Activated naive CD8-positive, alpha-beta T cell treated with anti-CD3 and anti-CD28 coated beads for 36 hours (primary cell): ENCODE measurements at regions not wholly inside any gene's neighbourhood (a gene's known extent, or its start where the extent isn't known, plus 50 kb on each side); places are given as distances from the start of the nearest gene placed in this dataset.
"Not testable (repeated sequence)": the region's sequence is repeated elsewhere in the genome, so short reads cannot be mapped to it uniquely, and the experiment has no call there.

ENCODE experiments used
- DNase-seq: peaks from one replicate; pipeline ENCODE4 v3.0.0; 2021
- H3K27ac Mint-ChIP-seq: one replicate; pipeline ENCODE4 v1.8.0; 2022; ENCODE audit warnings: mild to moderate bottlenecking, moderate library complexity, mixed read lengths
- H3K27me3 Mint-ChIP-seq: one replicate; pipeline ENCODE4 v1.8.0; 2022; ENCODE audit warnings: mild to moderate bottlenecking, mixed read lengths
- H3K36me3 Mint-ChIP-seq: one replicate; pipeline ENCODE4 v1.8.0; 2021; ENCODE audit warnings: mild to moderate bottlenecking, mixed read lengths
- H3K4me1 Mint-ChIP-seq: one replicate; pipeline ENCODE4 v1.8.0; 2021; ENCODE audit warnings: mixed read lengths
- H3K4me3 Mint-ChIP-seq: one replicate; pipeline ENCODE4 v1.8.0; 2022; ENCODE audit warnings: mild to moderate bottlenecking, moderate library complexity, mixed read lengths
- H3K9me3 Mint-ChIP-seq: one replicate; pipeline ENCODE4 v1.8.0; 2022; ENCODE audit warnings: mixed read lengths

GRCh38 chr7:69190025-69190424 is 408.2 kb upstream of the AUTS2 start:
- no peak overlapping the region for H3K4me3 Mint-ChIP-seq
- H3K27ac Mint-ChIP-seq: no peak overlapping the region
- DNase-seq: no peak
- H3K9me3 Mint-ChIP-seq: peaks cover 9% of the 10 kb centered on the region
- no peaks in the 10 kb centered on the region for H3K4me1 Mint-ChIP-seq
- H3K36me3 Mint-ChIP-seq: no peaks in the 10 kb centered on the region
- no peaks in the 10 kb centered on the region for H3K27me3 Mint-ChIP-seq

- no peak overlapping the region for H3K4me3 Mint-ChIP-seq
- no peaks in the 10 kb centered on the region for H3K36me3 Mint-ChIP-seq
- H3K27ac Mint-ChIP-seq: no peak overlapping the region
- H3K27me3 Mint-ChIP-seq: no peaks in the 10 kb centered on the region
- H3K4me1 Mint-ChIP-seq: no peaks in the 10 kb centered on the region
- peaks cover 9% of the 10 kb centered on the region for H3K9me3 Mint-ChIP-seq
- no peak for DNase-seq
These were observed 407.5 kb upstream of the AUTS2 start for GRCh38 chr7:69190763-69191162.

DNA sequence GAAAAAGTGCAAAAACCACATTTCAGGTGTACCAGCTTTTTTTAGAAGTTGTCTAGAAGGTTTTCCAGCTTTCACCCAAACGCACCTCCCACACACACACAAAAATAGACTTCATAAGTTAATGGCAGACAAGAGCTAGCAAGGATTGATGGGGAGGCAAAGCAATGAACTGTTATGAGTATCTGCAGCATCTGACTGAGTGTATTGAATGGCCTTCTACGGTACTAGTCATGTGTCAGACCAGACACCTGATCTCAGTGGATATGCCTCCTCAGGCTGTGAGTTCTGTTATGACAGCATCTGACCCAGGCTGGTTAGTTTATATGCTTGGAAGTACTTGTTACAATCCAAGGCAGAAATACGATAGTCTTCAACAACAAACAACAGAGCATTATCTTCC is 406.1 kb upstream of the AUTS2 start:
- no peak for DNase-seq
- Mint-ChIP-seq H3K4me1 (no peaks in the 10 kb centered on the region), H3K4me3 (no peak overlapping the region), H3K36me3 (no peaks in the 10 kb centered on the region), H3K9me3 (peaks cover 11% of the 10 kb centered on the region), H3K27ac (no peak overlapping the region), H3K27me3 (no peaks in the 10 kb centered on the region)

GRCh38 chr7:69193061-69193460 is 405.2 kb upstream of the AUTS2 start:
- no peak for DNase-seq
- H3K36me3 Mint-ChIP-seq: no peaks in the 10 kb centered on the region
- H3K27ac Mint-ChIP-seq: no peak overlapping the region
- no peaks in the 10 kb centered on the region for H3K4me1 Mint-ChIP-seq
- H3K4me3 Mint-ChIP-seq: no peak overlapping the region
- H3K9me3 Mint-ChIP-seq: peaks cover 14% of the 10 kb centered on the region
- no peaks in the 10 kb centered on the region for H3K27me3 Mint-ChIP-seq

DNA sequence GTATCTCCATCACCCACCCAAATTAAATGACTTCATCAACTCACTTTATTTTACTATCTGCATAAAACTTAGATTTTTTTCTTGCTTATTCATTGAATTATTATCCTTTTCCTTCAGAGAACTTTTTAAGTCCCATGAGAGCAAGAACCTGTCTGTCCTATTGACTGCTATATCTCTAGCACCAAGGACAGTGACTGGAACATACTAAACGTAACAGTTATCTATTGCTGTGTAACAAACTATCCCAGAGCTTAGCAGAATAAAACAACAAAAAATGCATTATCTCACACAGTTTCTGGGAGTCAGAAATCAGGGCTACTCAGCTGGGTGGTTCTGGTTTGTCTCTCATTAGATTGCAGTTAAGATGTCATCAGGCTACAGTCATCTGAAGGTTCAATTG is 401.7 kb upstream of the AUTS2 start:
- no peak for DNase-seq
- H3K27ac Mint-ChIP-seq: no peak overlapping the region
- peaks cover 11% of the 10 kb centered on the region for H3K4me1 Mint-ChIP-seq
- peaks cover 13% of the 10 kb centered on the region for H3K36me3 Mint-ChIP-seq
- H3K9me3 Mint-ChIP-seq: peaks cover 30% of the 10 kb centered on the region
- H3K27me3 Mint-ChIP-seq: no peaks in the 10 kb centered on the region
- no peak overlapping the region for H3K4me3 Mint-ChIP-seq

- H3K4me3 Mint-ChIP-seq: no peak overlapping the region
- H3K27ac Mint-ChIP-seq: no peak overlapping the region
- peaks cover 30% of the 10 kb centered on the region for H3K9me3 Mint-ChIP-seq
- H3K27me3 Mint-ChIP-seq: no peaks in the 10 kb centered on the region
- peaks cover 11% of the 10 kb centered on the region for H3K4me1 Mint-ChIP-seq
- DNase-seq: no peak
- H3K36me3 Mint-ChIP-seq: peaks cover 13% of the 10 kb centered on the region
These were observed 400.0 kb upstream of the AUTS2 start for GRCh38 chr7:69198250-69198649.

- H3K4me3 Mint-ChIP-seq: no peak overlapping the region
- peaks cover 30% of the 10 kb centered on the region for H3K9me3 Mint-ChIP-seq
- H3K27me3 Mint-ChIP-seq: no peaks in the 10 kb centered on the region
- DNase-seq: no peak
- peak overlapping the region; percentile 74 for H3K27ac Mint-ChIP-seq
- peaks cover 11% of the 10 kb centered on the region for H3K4me1 Mint-ChIP-seq
- peaks cover 13% of the 10 kb centered on the region for H3K36me3 Mint-ChIP-seq
These were observed 399.2 kb upstream of the AUTS2 start for GRCh38 chr7:69199041-69199440.

- Mint-ChIP-seq H3K9me3 (peaks cover 26% of the 10 kb centered on the region), H3K4me1 (peaks cover 11% of the 10 kb centered on the region), H3K36me3 (peaks cover 13% of the 10 kb centered on the region), H3K27me3 (no peaks in the 10 kb centered on the region), H3K27ac (peak overlapping the region; percentile 74), H3K4me3 (no peak overlapping the region)
- DNase-seq: no peak
These were observed 398.6 kb upstream of the AUTS2 start for GRCh38 chr7:69199661-69200060.

- H3K4me1 Mint-ChIP-seq: peaks cover 9% of the 10 kb centered on the region
These were observed 394.4 kb upstream of the AUTS2 start for GRCh38 chr7:69203871-69204270.

DNA sequence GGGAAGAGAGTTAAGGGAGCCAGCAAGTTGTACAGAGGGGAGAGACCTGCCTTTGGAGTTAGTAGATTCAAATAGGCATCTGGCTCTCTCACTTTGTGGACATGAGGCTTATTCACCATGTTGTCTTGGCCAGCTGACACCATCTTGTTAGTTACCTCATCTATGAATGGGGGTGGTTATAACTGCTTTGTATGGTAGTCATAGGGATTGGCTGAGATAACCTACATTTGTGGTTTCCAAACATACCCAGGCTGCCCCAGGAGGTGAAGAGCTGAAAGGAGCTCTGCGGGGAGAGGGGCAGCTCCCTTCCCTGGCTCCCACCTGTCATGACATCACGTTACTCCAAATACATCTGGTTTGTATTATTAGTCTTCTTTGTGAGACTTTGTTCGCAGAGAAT is 393.3 kb upstream of the AUTS2 start:
- no peaks in the 10 kb centered on the region for H3K36me3 Mint-ChIP-seq
- peaks cover 1% of the 10 kb centered on the region for H3K9me3 Mint-ChIP-seq
- no peaks in the 10 kb centered on the region for H3K27me3 Mint-ChIP-seq
- no peak overlapping the region for H3K27ac Mint-ChIP-seq
- DNase-seq: no peak
- H3K4me3 Mint-ChIP-seq: no peak overlapping the region
- H3K4me1 Mint-ChIP-seq: no peaks in the 10 kb centered on the region

More at GRCh38 chr7:69203871-69204270, 394.4 kb upstream of the AUTS2 start:
- no peak for DNase-seq
- H3K36me3 Mint-ChIP-seq: peaks cover 11% of the 10 kb centered on the region
- peaks cover 12% of the 10 kb centered on the region for H3K9me3 Mint-ChIP-seq
- H3K4me3 Mint-ChIP-seq: no peak overlapping the region
- H3K27me3 Mint-ChIP-seq: no peaks in the 10 kb centered on the region
- no peak overlapping the region for H3K27ac Mint-ChIP-seq

- Mint-ChIP-seq H3K27ac (no peak overlapping the region), H3K9me3 (no peaks in the 10 kb centered on the region), H3K27me3 (no peaks in the 10 kb centered on the region), H3K36me3 (no peaks in the 10 kb centered on the region), H3K4me3 (no peak overlapping the region), H3K4me1 (no peaks in the 10 kb centered on the region)
- DNase-seq: no peak
These were observed 392.7 kb upstream of the AUTS2 start for GRCh38 chr7:69205581-69205980.

- Mint-ChIP-seq H3K9me3 (no peaks in the 10 kb centered on the region), H3K36me3 (no peaks in the 10 kb centered on the region), H3K4me3 (no peak overlapping the region), H3K27ac (no peak overlapping the region), H3K27me3 (no peaks in the 10 kb centered on the region), H3K4me1 (no peaks in the 10 kb centered on the region)
- no peak for DNase-seq
These were observed 390.0 kb upstream of the AUTS2 start for GRCh38 chr7:69208276-69208675.

DNA sequence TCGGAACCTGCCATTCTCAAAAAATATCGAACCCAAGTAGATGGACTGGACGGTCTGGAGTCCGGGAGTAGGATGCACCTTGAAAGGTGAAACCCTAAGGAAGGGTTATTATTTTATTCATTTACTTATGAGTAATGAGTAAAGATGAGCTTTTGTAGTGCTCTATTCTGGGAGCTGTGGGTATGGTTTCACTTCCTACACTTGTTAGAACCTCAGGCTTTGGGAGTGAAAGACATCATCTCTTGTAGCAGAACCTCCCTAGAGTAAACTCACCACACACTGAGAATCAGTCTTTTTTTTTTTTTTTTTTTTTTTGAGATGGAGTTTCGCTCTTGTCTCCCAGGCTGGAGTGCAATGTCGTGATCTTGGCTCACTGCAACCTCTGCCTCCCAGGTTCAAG is 389.4 kb upstream of the AUTS2 start:
- no peak overlapping the region for H3K27ac Mint-ChIP-seq
- no peaks in the 10 kb centered on the region for H3K27me3 Mint-ChIP-seq
- H3K9me3 Mint-ChIP-seq: no peaks in the 10 kb centered on the region
- H3K4me3 Mint-ChIP-seq: no peak overlapping the region
- DNase-seq: no peak
- H3K36me3 Mint-ChIP-seq: no peaks in the 10 kb centered on the region
- no peaks in the 10 kb centered on the region for H3K4me1 Mint-ChIP-seq

DNA sequence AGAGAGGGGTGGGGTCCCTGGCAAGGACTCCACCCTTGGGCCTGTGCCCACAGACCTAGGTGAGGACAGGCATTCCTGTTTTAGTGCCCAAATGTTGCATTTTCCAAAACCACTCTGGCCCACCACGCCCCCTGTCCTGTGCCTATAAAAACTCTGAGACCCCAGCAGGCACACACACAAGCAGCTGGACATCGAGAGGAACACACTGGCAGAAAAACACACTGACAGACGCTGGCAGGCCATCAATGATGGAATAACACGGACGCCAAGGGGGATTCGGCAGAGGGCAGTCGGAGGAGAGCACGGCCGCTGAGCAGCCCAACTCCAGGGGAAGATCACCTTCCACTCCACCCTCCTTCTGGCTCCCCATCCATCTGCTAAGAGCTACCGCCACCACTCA is 386.9 kb upstream of the AUTS2 start:
- Mint-ChIP-seq H3K36me3 (no peaks in the 10 kb centered on the region), H3K27me3 (no peaks in the 10 kb centered on the region), H3K9me3 (no peaks in the 10 kb centered on the region), H3K27ac (no peak overlapping the region), H3K4me3 (no peak overlapping the region), H3K4me1 (no peaks in the 10 kb centered on the region)
- DNase-seq: no peak

DNA sequence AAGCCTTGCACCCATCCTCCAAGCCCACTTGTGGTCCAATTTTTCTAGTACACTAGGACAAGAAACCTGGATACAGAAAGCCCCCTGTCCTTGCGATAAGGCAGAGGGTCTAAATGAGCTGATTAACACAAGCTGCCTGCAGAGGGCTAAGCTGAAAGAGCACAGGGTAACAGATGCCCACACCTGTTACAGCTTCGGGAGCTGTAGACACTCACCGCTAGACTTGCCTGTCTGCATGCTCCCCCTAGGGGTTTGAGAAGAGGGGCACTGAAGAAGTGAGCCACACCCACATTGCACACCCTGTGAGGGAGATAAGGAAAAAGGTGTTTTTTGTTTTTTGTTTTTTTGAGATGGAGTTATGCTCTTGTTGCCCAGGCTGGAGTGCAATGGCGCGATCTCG is 386.5 kb upstream of the AUTS2 start:
- Mint-ChIP-seq H3K4me3 (no peak overlapping the region), H3K36me3 (no peaks in the 10 kb centered on the region), H3K9me3 (no peaks in the 10 kb centered on the region), H3K27ac (no peak overlapping the region), H3K4me1 (no peaks in the 10 kb centered on the region), H3K27me3 (no peaks in the 10 kb centered on the region)
- no peak for DNase-seq

DNA sequence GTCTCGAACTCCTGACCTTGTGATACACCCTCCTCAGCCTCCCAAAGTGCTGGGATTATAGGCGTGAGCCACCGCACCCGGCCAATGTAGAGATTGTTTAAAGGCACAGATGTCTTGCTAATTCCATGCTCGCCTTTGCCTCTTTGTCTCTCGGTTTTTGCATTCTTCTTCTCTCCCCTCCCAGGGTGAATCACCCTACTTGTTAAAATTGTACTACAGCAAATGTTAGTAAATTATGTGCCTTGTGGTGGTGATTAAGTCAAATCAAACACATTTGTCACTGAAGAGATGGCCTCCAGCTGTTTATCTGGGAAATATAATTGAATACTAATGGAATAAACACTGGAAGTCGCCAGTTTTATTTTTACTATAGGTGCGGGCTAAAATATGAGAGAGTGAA is 384.4 kb upstream of the AUTS2 start:
- Mint-ChIP-seq H3K27ac (no peak overlapping the region), H3K4me1 (no peaks in the 10 kb centered on the region), H3K9me3 (no peaks in the 10 kb centered on the region), H3K36me3 (no peaks in the 10 kb centered on the region), H3K27me3 (no peaks in the 10 kb centered on the region), H3K4me3 (no peak overlapping the region)
- DNase-seq: no peak

GRCh38 chr7:69215516-69215915 is 382.8 kb upstream of the AUTS2 start:
- H3K36me3 Mint-ChIP-seq, H3K4me3 Mint-ChIP-seq, H3K27ac Mint-ChIP-seq, H3K9me3 Mint-ChIP-seq, H3K27me3 Mint-ChIP-seq, DNase-seq, H3K4me1 Mint-ChIP-seq: not testable (repeated sequence)
